PFSK-1 (cell line): ENCODE measurements at regions not wholly inside any gene's neighbourhood (a gene's known extent, or its start where the extent isn't known, plus 50 kb on each side); places are given as distances from the start of the nearest gene placed in this dataset.

Experiments
- FOXP2 ChIP-seq: optimal IDR thresholded peaks from 2 replicates; pipeline ENCODE3; 2011; ENCODE audit warnings: borderline replicate concordance, control low read depth, inconsistent platforms; ENCODE audit not compliant: insufficient read depth; ENCODE audit errors: extremely low read length, extremely low read depth
- POLR2AphosphoS5 ChIP-seq: IDR thresholded peaks from 2 replicates; pipeline ENCODE4 v1.6.1; 2012; ENCODE audit warnings: low read depth, mild to moderate bottlenecking, control low read depth, low read length, moderate library complexity
- SIN3A ChIP-seq: IDR thresholded peaks from 2 replicates; pipeline ENCODE4 v1.6.1; 2012; ENCODE audit warnings: mild to moderate bottlenecking, low read length, moderate library complexity, borderline replicate concordance; ENCODE audit not compliant: insufficient read depth
- TAF1 ChIP-seq: IDR thresholded peaks from 2 replicates; pipeline ENCODE4 v1.6.1; 2012; ENCODE audit warnings: low read length, control low read depth, borderline replicate concordance; ENCODE audit not compliant: insufficient read depth
- TF ChIP-seq, protein P1 (sequence below), 2 experiments: IDR thresholded peaks; 2 replicates each; pipeline versions ENCODE4 v1.6.1 to v1.8.0; 2011 to 2012; ENCODE audit warnings: low read depth in 2 of 2, low read length in 2 of 2, control low read depth in 1 of 2, inconsistent platforms in 1 of 2, mild to moderate bottlenecking in 1 of 2, moderate library complexity in 1 of 2; ENCODE audit not compliant: insufficient read depth in 1 of 2

- no peak for TF ChIP-seq TAF1
- TF ChIP-seq FOXP2, result no peak
- TF ChIP-seq, protein P1, sequence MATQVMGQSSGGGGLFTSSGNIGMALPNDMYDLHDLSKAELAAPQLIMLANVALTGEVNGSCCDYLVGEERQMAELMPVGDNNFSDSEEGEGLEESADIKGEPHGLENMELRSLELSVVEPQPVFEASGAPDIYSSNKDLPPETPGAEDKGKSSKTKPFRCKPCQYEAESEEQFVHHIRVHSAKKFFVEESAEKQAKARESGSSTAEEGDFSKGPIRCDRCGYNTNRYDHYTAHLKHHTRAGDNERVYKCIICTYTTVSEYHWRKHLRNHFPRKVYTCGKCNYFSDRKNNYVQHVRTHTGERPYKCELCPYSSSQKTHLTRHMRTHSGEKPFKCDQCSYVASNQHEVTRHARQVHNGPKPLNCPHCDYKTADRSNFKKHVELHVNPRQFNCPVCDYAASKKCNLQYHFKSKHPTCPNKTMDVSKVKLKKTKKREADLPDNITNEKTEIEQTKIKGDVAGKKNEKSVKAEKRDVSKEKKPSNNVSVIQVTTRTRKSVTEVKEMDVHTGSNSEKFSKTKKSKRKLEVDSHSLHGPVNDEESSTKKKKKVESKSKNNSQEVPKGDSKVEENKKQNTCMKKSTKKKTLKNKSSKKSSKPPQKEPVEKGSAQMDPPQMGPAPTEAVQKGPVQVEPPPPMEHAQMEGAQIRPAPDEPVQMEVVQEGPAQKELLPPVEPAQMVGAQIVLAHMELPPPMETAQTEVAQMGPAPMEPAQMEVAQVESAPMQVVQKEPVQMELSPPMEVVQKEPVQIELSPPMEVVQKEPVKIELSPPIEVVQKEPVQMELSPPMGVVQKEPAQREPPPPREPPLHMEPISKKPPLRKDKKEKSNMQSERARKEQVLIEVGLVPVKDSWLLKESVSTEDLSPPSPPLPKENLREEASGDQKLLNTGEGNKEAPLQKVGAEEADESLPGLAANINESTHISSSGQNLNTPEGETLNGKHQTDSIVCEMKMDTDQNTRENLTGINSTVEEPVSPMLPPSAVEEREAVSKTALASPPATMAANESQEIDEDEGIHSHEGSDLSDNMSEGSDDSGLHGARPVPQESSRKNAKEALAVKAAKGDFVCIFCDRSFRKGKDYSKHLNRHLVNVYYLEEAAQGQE (IDR thresholded peaks at IDR 0.05; ENCODE audit: insufficient read depth in 1 of 2, low read depth in 2 of 2, low read length in 2 of 2), result no peak
- no peak for TF ChIP-seq SIN3A
- TF ChIP-seq POLR2AphosphoS5, result no peak
Observed at GRCh38 chr1:81119319-81119718, 681.4 kb upstream of the ADGRL2 start.

DNA sequence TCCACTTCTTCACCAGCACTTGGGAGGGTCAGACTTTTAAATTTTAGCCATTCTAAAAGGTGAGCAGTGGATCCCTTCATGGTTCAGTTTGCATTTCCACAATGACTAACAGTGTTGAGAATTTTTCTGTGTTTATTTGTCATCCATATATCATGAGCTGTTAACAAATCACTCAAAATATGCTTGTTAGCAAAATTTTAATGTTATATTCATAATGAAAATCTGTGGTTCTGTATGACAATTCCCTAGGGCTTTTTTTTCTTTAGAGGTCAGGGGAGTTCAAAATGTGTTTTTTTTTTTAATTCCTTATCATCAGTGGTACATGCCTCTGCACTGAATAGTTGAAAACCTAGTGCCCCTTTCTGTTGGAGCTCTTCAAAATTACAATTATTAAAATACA lies 682.2 kb upstream of the ADGRL2 start:
- TF ChIP-seq, protein P1 (IDR thresholded peaks at IDR 0.05; ENCODE audit: insufficient read depth in 1 of 2, low read depth in 2 of 2, low read length in 2 of 2), result no peak
- TF ChIP-seq FOXP2 (no peak), TAF1 (no peak), POLR2AphosphoS5 (no peak), SIN3A (no peak)

- TF ChIP-seq TAF1, result no peak
- TF ChIP-seq SIN3A, result no peak
- no peak for TF ChIP-seq POLR2AphosphoS5
- TF ChIP-seq, protein P1 (IDR thresholded peaks at IDR 0.05; ENCODE audit: insufficient read depth in 1 of 2, low read depth in 2 of 2, low read length in 2 of 2), result no peak
Observed at GRCh38 chr1:81115422-81115821, 685.3 kb upstream of the ADGRL2 start.

DNA sequence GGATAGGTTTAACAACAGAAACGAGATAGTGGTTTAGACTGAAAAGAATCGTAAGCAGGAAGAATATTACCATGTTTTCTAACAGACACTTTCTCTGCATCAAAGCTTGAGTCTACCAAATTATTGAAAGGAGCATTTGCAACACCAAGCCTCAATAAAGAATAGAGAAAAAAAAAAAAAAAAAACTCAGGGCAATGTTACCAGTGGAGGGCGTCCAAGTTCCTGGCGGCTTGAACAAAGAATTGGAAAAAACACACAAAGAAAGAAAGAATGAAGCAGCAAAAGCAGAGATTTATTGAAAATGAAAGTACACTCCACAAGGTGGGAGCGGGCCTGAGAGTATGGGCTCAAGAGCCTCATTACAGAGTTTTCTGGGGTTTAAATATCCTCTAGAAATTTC lies 686.5 kb upstream of the ADGRL2 start:
- TF ChIP-seq TAF1 (no peak), POLR2AphosphoS5 (no peak), FOXP2 (no peak), SIN3A (no peak)
- TF ChIP-seq, protein P1 (IDR thresholded peaks at IDR 0.05; ENCODE audit: insufficient read depth in 1 of 2, low read depth in 2 of 2, low read length in 2 of 2), result no peak

GRCh38 chr1:81113688-81114087 lies 687.0 kb upstream of the ADGRL2 start:
- TF ChIP-seq SIN3A (no peak), POLR2AphosphoS5 (no peak), FOXP2 (no peak), TAF1 (no peak)
- TF ChIP-seq, protein P1 (IDR thresholded peaks at IDR 0.05; ENCODE audit: insufficient read depth in 1 of 2, low read depth in 2 of 2, low read length in 2 of 2), result no peak
